TTC549 (cell line): ENCODE measurements at regions not wholly inside any gene's neighbourhood (a gene's known extent, or its start where the extent isn't known, plus 50 kb on each side); places are given as distances from the start of the nearest gene placed in this dataset.
"Not testable (repeated sequence)": the region's sequence is repeated elsewhere in the genome, so short reads cannot be mapped to it uniquely, and the experiment has no call there.

Source experiments
- FAIRE-seq: peaks from 2 replicates; lab custom pipeline; 2012; peaks lifted over from hg19 to GRCh38; lab: Jason Lieb, UNC

DNA sequence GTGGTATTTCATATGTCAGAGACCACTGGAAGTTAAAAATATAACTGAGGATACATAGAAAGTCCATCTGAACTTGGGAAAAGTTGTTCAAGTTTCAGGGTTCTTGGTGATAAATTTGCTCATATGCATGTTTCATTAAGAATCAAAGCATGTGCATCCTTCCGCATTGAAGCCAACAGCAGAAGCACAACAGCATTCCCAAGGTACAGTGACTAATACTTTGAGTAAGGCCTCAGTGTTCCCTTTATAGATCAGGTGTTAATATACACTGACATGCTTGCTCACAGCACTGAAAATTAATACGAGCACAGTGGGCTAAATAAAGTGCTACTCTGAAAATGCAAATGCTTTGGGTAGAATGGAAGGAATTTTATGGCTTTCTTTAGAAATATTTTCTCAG lies 691.1 kb downstream of the METTL15 start:
- FAIRE-seq = no peak

DNA sequence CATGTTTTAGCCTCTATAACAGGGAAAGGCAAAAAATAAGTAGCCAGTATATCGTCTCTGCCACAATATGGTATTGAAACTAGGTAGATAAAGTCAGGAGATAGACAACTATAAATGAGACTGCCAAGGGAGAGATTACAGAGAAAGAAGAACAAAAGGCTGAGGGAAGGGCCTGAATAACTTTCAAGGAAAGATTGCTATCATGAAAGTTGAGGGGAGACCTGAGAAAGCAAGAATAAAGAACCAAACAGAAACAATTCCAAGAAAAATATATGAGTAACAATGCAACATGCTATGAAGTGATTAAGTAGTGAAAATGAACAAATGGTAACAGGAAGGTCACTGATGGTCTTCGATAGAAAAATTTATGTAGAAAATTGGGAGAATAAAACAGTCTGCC lies 690.1 kb downstream of the METTL15 start:
- FAIRE-seq = no peak

DNA sequence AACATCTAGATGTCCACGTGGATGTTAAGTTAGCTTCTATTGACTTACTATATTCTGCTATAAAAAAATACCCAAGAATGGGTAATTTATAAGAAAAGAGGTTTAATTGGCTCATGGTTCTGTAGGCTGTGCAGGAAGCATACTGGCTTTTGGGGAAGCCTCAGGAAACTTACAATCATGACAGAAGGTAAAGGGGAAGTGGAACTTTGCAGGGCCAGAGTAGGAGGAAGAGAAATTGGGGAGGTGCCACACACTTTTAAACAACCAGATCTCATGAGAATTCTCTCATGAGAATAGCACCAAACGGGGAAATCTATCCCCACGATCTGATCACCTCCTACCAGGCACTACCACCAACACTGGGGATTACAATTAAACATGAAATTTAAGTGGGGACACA lies 689.3 kb downstream of the METTL15 start:
- FAIRE-seq = no peak

DNA sequence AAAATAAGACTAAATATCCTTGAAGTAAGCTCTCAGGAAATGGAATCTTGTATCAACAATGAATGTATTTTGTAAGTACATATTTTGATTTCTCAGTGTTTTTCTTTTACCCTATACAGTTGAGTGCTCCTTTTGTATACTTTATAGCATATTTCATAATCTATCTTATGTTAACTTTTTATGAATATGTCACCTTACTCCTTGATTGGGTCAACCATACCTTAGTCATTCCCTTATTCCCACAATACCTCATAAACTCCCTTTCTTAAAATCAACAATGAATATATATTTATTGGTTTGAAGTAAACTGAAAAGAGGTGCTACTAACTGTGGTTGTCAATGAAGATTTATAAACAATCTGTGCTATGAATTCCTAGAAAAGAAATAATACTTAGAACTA lies 686.2 kb downstream of the METTL15 start:
- no peak for FAIRE-seq

DNA sequence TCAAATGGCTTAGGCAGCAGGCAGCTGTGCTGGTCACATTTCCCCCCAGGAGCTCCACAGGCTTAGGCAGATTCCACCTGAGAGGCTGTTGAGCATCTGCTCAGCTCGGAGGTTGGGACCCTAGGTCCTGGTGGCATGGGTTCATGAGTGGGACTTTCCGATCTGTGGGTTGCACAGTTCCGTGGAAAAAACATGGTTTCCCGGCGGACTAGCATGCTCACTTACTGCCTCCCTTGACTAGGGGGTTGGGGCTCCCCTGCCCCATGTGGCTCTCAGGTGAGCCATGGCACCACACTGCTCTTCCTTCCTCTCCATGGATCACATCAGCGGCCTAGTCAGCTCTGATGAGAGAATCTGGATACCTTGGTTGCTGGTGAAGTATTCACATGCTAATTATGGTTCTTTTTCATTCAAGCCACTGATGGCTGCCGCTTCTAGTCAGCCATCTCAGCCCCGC lies 685.1 kb downstream of the METTL15 start:
- FAIRE-seq = no peak

DNA sequence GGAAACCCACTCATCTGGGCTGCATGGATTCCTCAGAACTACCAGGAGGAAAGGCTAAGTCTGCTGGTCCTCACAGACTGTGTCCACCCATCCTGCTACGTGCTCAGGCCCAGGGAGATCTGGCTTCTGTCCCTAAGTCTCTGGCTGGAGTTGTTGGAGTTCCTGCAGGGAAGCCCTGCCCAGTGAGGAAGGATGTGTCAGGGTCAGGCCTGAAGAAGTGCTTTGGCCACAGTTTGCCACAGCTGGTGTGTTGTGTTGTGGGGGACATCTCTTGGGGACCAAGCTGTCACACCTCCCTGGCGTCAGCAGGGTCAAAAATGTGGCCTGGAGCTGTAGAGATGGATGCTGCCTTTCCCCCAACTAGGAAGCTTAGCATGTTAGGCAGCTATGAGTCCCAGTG lies 684.7 kb downstream of the METTL15 start:
- FAIRE-seq = no peak

DNA sequence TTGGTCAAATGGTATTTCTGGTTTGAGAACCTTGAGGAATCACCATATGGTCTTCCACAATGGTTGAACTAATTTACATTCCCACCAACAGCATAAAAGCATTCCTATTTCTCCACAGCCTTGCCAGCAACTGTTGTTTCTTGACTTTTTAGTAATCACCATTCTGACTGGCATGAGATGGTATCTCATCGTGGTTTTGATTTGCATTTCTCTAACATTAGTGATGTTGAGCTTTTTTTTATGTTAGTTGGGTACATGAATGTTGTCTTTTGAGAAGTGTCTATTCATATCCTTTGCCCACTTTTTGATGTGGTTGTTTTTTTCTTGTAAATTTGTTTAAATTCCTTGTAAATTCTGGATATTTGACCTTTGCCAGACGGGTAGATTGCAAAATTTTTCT lies 679.7 kb downstream of the METTL15 start:
- FAIRE-seq = not testable (repeated sequence)

DNA sequence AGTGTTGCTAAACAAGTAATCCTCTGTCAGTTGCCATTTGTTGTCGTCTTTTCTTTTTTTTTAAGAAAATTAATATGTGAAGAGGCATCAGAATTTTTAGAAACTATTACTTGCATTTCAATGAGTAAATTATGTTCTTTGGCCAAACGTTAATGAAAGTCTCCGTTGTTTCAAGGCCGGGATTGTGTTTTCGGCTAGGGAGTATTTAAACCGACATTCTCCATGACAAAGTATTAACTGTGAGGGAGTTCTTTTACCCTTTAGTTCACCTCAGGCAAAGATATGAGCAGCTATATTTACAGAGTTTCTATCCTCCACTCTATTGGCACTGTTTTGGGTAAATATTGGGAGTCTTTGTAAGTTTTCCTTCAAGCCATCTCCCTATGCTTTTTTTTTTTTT lies 668.9 kb downstream of the METTL15 start:
- no peak for FAIRE-seq

DNA sequence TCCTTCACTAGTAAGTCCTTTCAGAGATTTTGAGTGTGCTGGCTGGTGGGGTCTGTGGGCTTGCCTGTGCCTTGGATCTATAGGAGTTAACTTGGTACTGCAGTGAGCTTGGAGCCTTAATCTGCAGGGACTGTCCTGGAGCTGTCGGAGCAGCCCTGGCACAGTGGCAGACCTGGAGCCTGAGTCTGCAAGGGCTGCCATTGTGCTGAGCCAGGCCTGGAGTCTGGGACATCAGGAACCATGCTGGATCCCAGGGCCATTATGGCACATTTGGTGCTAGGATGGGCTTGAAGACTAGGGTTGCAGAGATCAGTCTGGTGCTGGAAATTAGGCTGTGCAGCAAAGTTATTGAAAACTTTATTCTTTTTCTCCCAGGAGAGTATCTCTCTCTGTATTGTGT lies 665.4 kb downstream of the METTL15 start:
- FAIRE-seq = no peak

DNA sequence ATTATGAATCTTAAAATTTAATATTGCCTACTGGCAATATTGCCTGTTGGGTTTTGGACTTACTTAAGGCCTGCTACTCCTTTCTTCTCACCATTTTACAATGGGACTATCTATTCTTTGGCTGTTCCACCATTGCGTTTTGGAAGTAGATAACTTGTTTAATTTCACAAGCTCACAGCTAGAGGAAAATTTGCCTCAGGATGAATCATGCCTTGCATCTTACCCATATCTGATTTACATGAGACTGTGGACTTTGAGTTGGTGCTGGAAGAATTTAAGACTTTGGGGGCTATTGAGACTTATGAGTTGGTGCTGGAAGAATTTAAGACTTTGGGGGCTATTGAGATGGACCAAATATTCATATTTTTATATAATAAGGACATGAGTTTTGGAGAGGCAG lies 662.6 kb downstream of the METTL15 start:
- no peak for FAIRE-seq

DNA sequence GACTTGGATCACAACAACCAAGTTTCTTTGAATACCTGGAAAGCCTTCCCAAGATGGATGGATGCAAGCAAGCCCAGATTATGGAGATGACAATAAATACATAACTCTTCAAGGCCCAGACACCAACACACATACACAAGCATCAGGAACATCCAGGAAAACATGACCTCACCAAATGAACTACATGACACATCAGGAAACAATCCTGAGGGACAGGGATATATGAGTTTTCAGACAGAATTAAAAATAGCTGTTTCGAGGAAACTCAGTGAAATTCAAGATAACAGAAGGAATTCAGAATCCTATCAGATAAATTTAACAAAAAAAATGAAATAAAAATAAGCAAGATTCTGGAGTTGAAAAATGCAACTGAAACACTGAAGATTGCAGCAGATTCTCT lies 659.4 kb downstream of the METTL15 start:
- FAIRE-seq = no peak

DNA sequence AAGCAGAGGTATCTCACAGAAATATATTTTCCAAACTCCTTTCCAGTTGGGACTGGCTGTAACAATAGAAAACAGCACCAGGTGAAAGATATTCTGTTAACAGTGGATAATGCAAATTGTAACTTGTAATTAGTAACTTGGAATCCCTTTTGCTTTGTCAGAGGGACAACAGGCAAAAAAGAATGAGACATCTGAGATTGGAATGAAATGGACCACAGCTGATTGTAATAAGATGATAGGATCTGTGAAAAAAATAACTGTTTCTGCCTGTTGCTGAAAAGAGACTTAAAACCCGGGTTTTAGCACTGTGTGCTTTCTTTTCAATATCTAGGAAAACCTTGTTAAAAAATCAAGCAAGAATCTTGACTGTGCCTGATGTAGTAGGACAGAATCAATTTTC lies 655.7 kb downstream of the METTL15 start:
- no peak for FAIRE-seq

DNA sequence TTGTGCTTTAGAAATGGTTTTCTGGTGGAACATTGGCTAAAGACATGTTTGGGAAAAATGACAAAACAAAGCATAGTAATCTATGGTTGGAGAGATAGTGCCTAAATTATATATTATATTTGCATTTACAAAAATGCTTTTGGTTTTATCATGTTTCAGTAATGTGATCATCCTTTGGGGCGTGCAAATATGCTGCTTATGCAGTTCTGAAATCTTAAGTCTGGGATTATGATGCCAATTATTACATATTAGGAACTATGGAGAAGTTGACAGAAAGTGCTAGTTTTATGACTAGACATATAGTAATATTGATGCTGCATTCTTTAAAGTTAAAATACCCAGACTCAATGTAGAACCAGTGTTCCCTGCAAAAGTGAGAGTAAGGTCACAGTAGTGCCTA lies 655.0 kb downstream of the METTL15 start:
- no peak for FAIRE-seq

DNA sequence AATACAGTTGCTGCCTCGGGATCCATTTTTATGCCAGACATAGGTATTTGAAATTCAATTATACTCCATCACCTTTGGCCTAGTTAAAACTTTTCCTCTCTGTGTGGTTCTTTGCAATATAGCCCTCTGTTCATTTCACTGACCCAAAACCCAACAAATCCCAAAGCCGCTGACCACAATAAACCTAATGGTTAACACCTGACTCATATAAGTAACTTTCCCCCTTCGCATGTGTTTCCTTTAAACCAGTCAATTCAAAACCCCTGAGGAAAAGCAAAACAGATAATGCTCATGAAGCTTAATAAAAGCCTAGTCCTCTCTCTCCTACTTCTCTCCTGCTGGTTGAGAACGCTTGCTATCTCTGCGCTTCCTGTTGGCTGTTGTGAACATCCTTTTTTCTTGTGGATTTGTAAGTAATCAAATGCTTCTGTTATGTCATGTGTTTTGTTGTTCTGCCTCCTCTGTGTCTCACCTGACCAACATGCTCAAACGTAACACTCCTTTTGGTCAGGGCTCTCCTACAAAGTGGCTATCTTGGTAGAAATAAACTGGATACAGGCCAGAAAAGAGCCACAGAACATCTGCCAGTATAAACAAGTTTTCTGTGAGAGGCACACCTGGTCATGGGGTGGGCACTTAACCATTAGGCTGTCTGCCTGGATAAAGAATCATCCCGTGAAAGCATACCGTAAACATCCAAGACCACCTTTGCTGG lies 652.6 kb downstream of the METTL15 start:
- no peak for FAIRE-seq

DNA sequence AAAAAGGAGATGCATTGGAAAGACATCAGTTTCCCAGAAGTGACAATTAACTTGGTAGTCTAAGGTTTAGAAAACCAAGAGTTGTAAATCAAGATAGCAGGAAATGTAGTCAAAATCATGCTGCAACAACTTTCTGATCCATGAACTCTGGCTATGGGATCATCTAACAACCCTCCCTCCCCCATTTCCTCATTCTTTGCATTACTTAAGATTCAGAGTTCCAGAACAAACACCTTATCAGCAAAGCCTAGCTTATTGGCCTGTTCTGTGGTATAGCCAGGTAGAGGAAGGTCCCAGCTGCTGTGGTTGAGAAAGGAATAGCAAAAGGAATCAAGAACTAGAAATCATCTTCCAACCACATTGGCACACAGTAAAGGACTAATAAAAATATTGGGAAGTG lies 651.1 kb downstream of the METTL15 start:
- no peak for FAIRE-seq

DNA sequence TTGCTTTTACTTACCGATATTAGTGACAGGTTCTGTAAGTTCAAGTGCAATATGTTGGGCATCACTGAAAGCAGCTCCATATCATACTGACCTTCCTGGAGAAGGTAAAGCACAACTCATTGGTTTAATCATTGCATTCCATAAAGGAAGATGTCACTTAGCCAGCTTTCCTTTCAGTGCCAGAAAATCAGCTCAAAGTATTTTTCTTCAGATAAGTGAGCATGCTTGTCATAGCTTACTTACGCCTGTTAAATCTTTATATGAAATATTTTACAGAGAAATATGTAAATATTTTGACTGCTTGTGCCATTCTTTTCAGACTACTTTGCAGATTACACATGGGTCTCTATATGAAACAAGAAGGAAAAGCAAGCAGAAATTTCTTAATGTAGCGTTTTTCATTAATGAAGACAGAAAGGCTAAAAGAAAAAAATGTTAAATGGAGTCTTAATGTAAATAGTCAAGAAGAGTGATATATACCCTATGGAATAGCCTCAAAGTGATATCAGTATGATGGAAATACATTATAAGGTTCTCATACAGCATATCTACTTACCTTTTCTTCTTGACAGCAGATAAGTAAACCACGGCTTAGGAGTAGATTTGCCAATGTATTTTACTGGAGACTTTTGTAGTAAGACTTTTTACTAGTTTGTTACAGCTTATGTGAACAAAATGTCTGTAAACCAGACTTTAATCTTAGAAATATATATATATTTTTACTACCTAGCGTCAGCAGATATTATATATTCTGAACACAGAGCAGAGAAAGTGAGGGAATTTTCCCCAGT lies 649.7 kb downstream of the METTL15 start:
- no peak for FAIRE-seq

DNA sequence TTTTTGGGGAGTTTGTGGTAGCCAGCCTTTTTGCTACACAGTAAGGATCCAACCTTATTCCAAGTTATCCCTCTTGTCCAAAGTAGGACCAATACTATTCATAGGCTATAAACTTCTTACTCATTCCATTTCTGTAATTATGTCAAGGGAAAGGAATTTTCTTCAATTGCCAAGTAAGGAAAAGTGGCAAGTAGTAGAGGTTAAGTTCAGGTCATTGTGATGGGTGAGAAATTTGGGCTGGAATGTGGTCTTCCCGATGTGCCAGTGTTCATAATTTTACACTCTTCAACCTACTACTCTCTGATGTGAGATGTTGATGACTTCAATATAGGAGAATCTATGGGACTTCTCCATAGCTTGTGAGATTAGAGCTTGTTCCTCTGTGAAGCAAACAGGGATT lies 648.8 kb downstream of the METTL15 start:
- FAIRE-seq = no peak

DNA sequence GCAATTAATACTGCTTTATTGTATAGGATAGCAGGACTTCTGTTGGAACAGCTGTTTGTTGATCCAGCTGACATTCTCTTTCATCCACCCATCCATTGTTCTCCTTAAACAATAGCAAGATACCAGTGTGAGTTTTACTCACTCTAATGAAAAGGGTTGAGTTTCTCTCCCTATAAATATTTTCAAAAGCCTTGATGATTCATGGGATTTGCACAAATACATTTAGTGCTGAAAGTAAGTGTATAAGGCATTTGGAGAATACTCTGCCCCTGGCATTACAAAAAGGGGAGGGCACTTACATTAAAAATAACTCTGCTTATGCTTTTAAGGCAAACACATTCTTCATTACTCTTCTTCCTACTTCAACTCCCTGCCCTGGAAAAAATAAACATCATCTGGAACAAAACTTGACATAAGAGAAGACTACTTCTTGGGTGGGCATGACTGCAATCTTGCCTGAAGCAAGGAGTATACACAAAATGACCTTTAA lies 634.9 kb downstream of the METTL15 start:
- FAIRE-seq = no peak

DNA sequence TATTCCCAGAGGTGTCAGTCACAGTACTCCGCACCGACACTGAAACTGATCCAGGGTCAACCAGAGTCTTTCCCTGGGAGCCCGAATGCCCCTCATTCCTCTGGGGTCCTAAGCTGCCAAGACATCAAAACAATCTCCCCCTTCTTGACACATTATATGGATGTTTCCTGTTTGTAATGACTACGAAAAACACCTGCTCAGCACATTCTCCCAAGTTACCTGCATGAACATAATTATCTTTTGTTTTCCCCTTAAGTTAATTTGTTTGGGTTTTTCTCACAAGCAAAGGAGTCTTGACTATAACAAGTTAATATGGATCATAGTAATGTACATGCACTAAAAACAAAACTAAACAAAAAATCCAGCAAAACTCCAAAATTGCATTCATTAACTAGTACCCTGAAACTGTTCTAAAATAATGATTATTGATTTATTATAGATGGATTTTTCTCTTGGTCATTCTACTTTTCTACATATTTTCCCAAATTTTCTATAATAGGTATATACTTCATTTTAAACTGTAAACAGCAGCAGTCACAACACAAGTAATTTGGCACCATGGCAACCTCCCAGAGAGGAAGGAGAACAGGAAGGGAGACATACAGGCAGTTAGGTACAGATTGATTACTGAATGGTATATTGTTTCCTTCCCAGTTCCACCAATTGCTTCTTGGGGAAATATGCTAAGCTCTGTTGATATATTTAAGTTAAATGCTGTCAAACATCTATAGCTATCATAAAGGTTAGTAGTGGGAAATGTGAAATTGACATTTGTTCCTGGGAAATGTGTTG lies 631.5 kb downstream of the METTL15 start:
- no peak for FAIRE-seq

DNA sequence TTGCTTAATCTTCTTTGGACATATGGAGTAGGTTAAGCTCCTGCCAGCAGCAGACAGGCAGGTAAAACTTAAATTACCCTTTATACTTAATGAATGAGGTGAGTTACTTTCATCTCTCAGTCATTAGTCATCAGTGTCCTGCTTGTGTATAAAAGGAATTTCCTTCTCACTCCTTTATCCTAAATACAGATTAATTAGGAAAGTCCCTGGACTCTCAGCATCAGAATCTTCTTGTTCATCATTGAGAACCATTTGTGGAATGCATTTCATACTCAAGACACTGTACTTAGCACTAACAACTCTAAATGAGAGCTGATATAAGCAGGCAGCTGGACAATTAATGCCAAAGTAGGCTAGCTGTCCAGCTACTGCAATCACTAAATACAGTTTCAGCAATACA lies 630.4 kb downstream of the METTL15 start:
- no peak for FAIRE-seq

DNA sequence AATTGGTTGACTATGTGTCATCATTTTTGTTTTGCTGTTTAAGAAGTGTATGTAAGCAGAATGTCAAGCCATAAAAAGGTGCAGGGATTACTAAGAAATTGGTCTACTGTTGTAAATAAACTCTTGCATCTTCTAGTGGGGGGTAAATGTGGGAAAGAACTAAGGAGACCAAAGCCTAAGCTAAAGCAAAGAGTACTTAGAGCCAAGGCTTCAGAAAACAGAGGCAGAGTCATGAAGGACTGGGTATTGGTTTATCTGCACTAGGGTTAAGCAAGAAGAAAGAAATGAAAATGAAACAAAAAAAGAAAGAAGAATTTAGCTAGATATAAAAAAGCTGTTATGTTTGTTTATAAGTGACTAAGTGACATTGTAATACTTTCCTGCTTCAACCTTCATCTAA lies 628.1 kb downstream of the METTL15 start:
- no peak for FAIRE-seq

DNA sequence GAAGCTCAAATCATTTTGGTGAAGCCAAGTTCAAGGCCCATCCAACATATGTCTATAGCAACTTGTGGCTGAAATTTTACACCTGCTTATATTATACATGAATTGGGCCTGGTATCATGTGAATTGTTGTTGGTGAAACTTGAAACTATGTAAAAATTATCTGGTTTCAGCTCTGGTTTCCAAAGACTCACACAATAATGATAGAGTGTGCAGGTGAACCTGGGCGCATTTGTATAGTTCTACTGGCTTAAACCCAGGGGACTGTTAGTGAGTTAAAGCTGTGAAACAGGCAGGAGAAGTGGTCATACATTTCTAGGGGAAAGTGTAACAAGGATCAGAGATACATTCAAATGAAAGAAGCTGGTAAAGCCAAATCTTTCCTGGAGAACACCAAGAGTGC lies 627.3 kb downstream of the METTL15 start:
- no peak for FAIRE-seq

DNA sequence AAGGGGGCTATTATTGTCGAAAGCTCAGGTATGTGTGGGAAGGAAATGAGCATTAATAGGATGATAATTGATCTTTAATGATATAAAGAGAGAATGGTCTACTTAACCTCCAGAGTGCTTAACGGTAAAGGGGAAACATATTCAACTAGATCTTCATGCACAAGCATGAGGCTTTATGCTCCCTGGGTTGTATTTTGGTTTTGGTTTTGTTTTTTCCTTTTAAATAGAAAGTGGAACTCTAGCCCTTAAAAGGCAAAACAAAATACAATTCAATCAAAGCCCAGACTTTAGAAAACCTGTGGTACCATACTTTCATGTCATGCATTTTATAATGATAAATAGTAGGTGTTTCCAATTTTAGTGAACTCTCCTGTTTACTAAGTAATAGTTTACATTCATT lies 622.7 kb downstream of the METTL15 start:
- FAIRE-seq = no peak
